ENCODE measurements at regions not wholly inside any gene's neighbourhood (a gene's known extent, or its start where the extent isn't known, plus 50 kb on each side); places are given as distances from the start of the nearest gene placed in this dataset.
"Not testable (repeated sequence)": the region's sequence is repeated elsewhere in the genome, so short reads cannot be mapped to it uniquely, and the experiment has no call there.

DNA sequence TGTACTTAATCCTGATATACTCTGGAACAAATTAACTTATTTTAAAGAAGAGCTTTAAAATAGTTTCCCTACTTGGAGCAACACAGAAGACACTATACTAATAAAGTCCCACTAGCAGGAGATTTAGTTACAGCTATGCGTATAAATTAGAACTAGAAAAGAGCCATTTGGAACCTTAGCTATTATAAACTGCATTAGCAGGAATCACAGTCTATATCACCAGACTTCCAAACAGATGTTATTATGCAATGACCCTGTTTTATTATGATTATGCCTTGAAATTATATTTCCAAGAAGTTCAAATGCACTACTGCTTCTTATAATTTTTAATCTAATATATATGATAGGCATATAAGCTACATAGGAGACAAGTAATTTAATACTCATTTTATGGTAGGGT is 95.5 kb upstream of the WDR44 start:
- Histone ChIP-seq H3K27ac (no peak overlapping the region), H3K4me3 (no peak overlapping the region)

DNA sequence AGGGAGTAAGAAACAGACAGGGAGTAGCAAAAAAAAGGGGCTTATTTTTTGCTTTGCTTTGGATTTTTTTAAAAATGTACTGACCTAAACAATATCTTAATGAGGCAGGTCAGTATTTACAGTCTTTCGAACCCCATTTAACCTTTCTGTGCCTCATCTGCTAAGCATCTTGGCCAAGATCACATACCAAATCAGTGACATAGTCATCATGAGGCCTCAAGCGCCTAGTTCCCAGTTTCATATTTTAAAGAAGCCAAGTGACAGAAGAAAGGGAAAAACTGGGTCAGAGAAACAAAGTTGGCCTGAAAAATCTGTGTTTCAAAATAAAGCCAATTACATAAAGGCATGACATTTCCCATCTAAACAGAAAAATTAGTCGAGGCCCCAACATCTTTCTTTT is 94.6 kb upstream of the WDR44 start:
- no peak overlapping the region for H3K27ac ChIP-seq
- no peak overlapping the region for H3K4me3 ChIP-seq

DNA sequence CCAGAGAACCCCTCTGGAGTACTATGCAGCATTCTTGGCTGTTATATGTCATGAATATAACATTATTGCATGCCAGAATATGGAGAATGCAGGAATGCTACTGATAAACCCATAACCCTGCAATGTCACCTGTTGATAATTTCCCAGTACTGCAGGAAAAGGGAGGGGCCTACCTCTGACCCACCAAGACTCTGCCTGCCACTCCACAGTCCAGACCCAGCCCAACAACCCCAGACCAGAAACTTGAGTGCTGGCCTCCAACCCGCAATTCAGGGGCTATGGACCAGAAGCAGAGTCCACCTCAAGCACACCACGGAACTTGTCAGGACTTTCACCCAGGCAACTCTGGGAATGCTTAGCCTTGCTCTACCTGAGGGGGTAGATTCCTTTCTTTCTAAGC is 92.9 kb upstream of the WDR44 start:
- no peak overlapping the region for H3K27ac ChIP-seq
- no peak overlapping the region for H3K4me3 ChIP-seq

DNA sequence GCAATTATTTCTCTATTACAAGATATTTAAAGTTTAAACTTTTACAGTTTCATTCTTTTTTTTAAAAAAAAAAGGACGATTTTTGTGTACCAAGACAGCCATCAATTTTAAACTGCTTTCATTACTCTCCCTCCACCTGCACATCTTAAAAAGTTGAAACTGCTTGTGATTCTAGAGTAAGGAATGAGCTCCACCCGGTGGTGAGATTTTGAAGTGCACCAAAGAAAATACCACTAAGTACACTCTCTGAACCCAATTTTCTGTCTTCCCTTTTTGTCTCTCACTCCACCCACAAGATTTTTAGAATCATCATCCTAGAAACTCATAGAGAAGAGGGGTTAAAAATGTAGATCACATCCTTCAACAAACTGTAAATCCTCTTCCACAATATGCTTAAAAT is 91.3 kb upstream of the WDR44 start:
- no peak overlapping the region for H3K27ac ChIP-seq

DNA sequence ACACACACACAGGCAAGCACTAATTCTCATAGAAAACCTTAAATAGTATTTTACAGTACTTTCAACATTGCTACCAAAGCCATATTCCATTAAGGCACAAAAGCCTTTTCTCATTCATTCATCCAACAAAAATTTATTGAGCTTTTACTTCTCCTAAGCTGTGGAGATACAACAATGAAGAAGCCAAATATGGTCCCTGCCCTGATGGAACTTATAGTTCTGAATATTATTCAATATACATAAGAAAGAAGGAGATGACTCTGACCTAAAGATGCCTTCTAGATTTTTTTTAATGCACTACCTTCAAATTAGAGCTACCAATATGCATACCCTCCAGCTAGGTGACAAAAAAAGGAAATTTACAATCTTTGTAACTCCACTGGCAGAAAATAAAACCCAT is 90.0 kb upstream of the WDR44 start:
- no peak overlapping the region for H3K4me3 ChIP-seq
- H3K27ac ChIP-seq, result no peak overlapping the region

More for the DNA sequence above, 91.3 kb upstream of the WDR44 start:
- H3K4me3 ChIP-seq, result no peak overlapping the region

DNA sequence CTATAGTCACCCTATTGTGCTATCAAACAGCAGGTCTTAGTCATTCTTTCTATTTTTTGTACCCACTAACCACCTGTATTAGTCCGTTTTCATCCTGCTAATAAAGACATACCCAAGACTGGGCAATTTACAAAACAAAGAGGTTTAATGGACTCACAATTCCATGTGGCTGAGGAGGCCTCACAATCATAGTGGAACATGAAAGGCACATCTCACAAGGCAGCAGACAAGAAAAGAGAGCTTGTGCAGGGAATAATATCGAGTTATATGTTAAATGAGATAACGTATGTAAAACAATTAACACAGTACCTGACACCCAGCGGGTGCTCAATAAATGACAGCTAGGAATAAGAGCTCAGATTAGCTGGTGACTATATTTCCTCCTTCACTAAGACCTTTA is 88.1 kb upstream of the WDR44 start:
- Histone ChIP-seq H3K27ac (no peak overlapping the region), H3K4me3 (no peak overlapping the region)

DNA sequence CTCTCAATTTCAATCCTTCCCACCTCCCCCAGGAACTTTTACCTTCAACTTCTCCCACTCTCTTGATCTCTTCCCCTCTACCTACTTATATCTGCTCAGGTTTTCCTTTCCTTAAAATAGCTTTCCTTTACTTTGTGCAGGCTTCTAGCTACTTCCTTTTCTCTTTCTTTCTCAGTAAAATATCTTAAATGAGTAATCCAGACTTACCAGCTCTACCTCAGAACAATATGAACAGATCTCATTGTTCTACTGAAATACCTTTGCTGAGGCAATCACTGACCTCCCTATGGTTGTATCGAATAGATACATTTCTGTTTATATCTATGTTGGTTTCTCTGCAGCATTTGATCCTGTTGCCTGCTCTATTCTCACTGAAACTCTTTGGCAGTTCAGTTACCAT is 86.7 kb upstream of the WDR44 start:
- no peak overlapping the region for H3K4me3 ChIP-seq
- H3K27ac ChIP-seq, result no peak overlapping the region

DNA sequence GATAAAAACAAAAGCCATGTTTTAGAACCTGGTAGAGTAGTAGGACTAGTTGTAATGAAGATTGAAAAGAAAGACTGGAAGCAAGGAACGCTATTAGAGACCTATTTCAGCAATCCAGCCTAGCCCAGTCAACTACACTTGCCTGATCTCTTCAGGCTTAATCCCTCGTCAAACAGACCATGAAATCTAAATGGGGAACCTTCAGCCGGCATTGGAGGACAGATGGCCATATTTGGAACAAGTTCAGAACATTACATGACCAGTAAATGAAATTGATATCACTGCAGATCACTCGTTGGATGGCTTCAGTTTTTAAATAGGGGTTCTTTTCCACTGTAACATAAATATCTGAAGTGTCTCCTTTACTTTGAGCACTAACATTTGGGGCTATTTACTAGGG is 84.8 kb upstream of the WDR44 start:
- H3K4me3 ChIP-seq, result no peak overlapping the region
- no peak overlapping the region for H3K27ac ChIP-seq

DNA sequence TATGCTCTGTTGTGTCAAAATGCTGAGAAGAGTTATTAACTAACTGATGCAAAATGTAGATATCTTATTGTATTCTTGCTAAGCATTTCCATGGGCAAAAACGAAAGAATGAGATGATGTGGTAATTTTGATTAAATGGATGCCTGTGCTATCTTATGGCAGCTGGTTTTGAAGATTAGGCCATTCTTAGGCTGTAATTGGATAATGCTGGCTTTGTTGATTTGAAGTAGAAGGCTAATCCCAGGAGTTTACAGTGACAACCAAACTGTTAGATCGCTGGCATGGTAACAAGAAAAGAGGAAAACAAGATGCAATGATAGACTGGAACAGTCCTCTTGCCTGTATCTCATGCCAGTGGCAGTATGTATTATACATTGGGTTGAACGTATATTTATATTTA is 74.1 kb upstream of the WDR44 start:
- no peak overlapping the region for H3K27ac ChIP-seq

DNA sequence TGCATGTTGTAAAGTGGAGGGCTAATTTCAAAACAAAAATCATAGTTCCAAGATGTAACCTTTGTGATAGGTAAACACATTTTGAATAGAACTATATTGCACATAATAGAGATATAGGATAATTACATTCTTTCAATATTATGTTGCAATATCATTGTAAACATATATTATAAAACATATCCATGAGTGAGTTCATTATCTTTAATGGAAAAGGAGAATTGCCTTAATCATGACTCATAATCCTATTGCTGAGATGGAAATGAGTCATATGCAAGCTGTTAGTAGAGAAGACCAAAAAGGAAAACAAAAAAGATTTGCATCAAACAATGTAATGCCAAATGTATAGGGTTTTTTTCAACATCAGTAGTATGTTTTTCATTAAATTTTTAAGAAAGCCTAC is 73.7 kb upstream of the WDR44 start:
- H3K4me3 ChIP-seq, result no peak overlapping the region
- H3K27ac ChIP-seq, result no peak overlapping the region

More for the DNA sequence above, 74.1 kb upstream of the WDR44 start:
- no peak overlapping the region for H3K4me3 ChIP-seq

DNA sequence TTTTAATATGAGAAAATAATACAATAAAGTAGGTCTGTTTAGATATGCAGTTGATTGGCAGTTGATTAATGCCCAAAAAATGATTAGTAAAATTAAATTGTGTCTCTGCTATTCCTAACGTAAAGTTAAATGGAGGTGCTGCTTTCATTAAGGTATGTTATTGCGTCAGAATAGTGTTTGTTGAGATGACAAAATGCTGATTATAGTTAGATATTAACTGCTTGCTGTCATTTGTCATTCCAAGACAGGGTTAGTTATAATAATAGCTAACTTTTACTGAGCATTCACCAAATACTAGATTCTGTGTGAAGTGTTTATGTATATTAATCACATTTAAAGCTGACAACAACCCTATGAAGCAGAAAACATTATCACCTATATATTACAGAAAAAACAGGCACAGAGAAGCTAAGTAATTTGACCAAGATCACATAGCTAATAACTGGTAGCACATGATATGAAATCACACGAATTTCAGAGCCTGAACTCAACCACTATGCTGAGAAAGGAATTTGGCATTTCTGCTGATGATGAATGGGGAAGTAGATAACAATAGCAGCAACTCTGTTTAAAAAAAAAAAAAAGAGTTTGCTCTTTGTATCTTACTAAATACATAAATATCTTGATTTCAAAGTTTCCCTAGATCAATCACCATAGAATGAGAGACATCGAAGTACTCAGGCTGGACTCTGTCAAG is 59.7 kb upstream of the WDR44 start:
- no peak overlapping the region for H3K4me3 ChIP-seq
- H3K27ac ChIP-seq, result no peak overlapping the region

DNA sequence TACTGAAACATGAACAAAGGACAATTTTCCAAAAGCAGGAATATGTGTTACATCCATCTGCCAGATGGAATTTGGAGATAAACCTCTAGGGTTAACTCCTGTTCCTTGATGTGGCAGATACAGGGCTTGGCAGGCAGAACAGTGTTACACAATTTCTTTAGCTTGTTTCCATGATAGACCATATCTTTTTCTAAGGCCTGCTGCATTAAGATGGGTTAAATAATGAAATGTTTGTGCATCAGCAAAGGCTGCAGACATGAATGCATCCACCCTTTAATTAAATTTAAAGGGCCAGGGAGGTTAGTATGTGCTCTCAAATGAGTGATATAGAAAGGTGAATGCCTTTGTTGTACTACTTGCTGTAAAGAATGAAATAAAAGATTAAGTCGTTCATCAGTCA is 50.1 kb upstream of the WDR44 start:
- H3K4me3 ChIP-seq, H3K27ac ChIP-seq: not testable (repeated sequence)

All from skin epidermis (tissue), 12 donors.